ENCODE measurements at regions not wholly inside any gene's neighbourhood (a gene's known extent, or its start where the extent isn't known, plus 50 kb on each side); places are given as distances from the start of the nearest gene placed in this dataset.

GRCh38 chr7:53246957-53247356 is 211.5 kb downstream of the POM121L12 start:
- TF ChIP-seq CTCF (IDR thresholded peaks at IDR 0.05) (no peak), ZNF263 (CRISPR knock-in tag; IDR thresholded peaks at IDR 0.05; ENCODE audit: low read depth) (no peak), TCF7 (CRISPR knock-in tag; IDR thresholded peaks at IDR 0.05; ENCODE audit: low read depth) (no peak), ESRRA (CRISPR knock-in tag; IDR thresholded peaks at IDR 0.05; ENCODE audit: borderline replicate concordance) (no peak), NR1H2 (CRISPR knock-in tag; IDR thresholded peaks at IDR 0.05) (no peak), MAX (CRISPR knock-in tag; IDR thresholded peaks at IDR 0.05) (no peak), MYBL2 (CRISPR knock-in tag; IDR thresholded peaks at IDR 0.05) (no peak), FOXK1 (CRISPR knock-in tag; IDR thresholded peaks at IDR 0.05) (no peak)

Data from WTC11 (cell line).